Activated B cell treated with CpG ODN at 0.5 μM for 24 hours (primary cell): ENCODE measurements at regions not wholly inside any gene's neighbourhood (a gene's known extent, or its start where the extent isn't known, plus 50 kb on each side); places are given as distances from the start of the nearest gene placed in this dataset.

Experiments
- ATAC-seq: fragments of 200-7000 bp; cut with Tn5 transposase; one replicate; pipeline ENCODE4 v1.10.0; 2021; ENCODE audit warnings: low read depth, mild to moderate bottlenecking, moderate library complexity
- CTCF ChIA-PET: fragments of 350-600 bp; sonication (Branson Sonifier 250); formaldehyde crosslinking; loops from one replicate; lab custom pipeline; 2021; ENCODE audit warnings: antibody characterized with exemption; lab: Charles Lee
- POLR2A ChIA-PET: fragments of 350-600 bp; sonication (Branson Sonifier 250); formaldehyde crosslinking; loops from one replicate; lab custom pipeline; 2021; ENCODE audit warnings: antibody characterized with exemption; lab: Charles Lee
- DNase-seq: peaks from one replicate; pipeline ENCODE4 v3.0.0; 2022
- H3K27ac Mint-ChIP-seq: one replicate; pipeline ENCODE4 v1.8.0; 2020; ENCODE audit warnings: mixed read lengths
- H3K27me3 Mint-ChIP-seq: one replicate; pipeline ENCODE4 v1.8.0; 2021; ENCODE audit warnings: mixed read lengths
- H3K36me3 Mint-ChIP-seq: one replicate; pipeline ENCODE4 v1.8.0; 2021; ENCODE audit warnings: low read depth, mixed read lengths
- H3K4me1 Mint-ChIP-seq: one replicate; pipeline ENCODE4 v1.8.0; 2021; ENCODE audit warnings: mixed read lengths
- H3K4me3 Mint-ChIP-seq: one replicate; pipeline ENCODE4 v1.8.0; 2020; ENCODE audit warnings: mild to moderate bottlenecking, mixed read lengths
- H3K9me3 Mint-ChIP-seq: one replicate; pipeline ENCODE4 v1.8.0; 2020; ENCODE audit warnings: mixed read lengths
- CTCF ChIP-seq: fragments of 200-600 bp; IDR thresholded peaks from one replicate; pipeline ENCODE4 v1.8.0; 2022; ENCODE audit warnings: antibody characterized with exemption, mild to moderate bottlenecking
- intact Hi-C: fragments of 100-400 bp; cut with micrococcal nuclease; formaldehyde crosslinking; loops from one replicate; pipeline ENCODE4 v1.15.1; 2024

DNA sequence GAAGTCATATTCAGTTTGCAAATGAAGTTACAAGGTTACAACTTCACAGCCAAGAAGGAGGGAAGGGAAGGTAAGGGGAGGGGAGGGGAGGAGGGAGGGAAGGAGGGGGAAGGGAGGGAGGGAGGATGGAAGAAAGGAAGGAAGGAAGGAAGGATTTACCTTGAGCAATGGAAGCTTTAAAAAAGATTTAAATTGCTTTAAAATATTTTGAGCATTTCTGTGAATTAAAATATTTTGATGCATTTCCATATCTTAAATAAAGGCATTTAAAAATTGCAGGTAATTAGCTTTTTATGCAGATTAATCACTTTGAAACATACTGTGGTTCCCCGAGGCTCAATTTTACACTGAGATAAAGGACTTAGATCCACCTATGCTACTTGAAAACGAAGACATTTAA is 618.0 kb downstream of the TFAP2A start:
- H3K27me3 Mint-ChIP-seq = no peaks in the 10 kb centered on the region
- H3K27ac Mint-ChIP-seq = no peak overlapping the region
- intact Hi-C loops = no loop called here
- peaks cover 7% of the 10 kb centered on the region for H3K9me3 Mint-ChIP-seq
- no peaks in the 10 kb centered on the region for H3K36me3 Mint-ChIP-seq
- H3K4me3 Mint-ChIP-seq = no peak overlapping the region
- TF ChIP-seq CTCF = no peak
- POLR2A ChIA-PET = no interaction called here
- H3K4me1 Mint-ChIP-seq = no peaks in the 10 kb centered on the region
- ATAC-seq (no peak), DNase-seq (no peak)
- CTCF ChIA-PET = no interaction called here

DNA sequence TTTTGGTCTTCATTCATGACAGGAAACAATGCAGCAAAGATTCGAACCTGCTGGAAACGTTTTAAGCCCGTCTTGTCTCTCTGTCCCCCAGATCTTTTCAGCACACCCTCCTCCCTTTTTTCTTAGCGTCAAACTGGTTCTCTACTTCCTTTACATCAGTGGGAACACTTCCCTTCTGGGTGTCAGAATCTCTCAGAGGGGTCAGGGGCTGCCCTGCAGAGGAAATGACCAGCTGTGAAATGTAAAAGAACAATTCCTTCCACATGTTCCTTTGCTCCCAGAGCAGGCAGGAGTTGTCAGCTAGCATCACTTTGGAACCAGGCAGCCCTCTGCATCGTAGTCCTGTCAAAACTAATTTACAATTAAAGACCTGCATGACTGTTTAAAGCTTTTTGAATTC is 619.0 kb downstream of the TFAP2A start:
- DNase-seq (no peak), ATAC-seq (no peak)
- ChIA-PET CTCF (no interaction called here), POLR2A (no interaction called here)
- H3K27ac Mint-ChIP-seq = no peak overlapping the region
- H3K9me3 Mint-ChIP-seq = peaks cover 7% of the 10 kb centered on the region
- TF ChIP-seq CTCF = no peak
- intact Hi-C loops = no loop called here
- no peaks in the 10 kb centered on the region for H3K4me1 Mint-ChIP-seq
- H3K4me3 Mint-ChIP-seq = no peak overlapping the region
- no peaks in the 10 kb centered on the region for H3K27me3 Mint-ChIP-seq
- H3K36me3 Mint-ChIP-seq = no peaks in the 10 kb centered on the region

DNA sequence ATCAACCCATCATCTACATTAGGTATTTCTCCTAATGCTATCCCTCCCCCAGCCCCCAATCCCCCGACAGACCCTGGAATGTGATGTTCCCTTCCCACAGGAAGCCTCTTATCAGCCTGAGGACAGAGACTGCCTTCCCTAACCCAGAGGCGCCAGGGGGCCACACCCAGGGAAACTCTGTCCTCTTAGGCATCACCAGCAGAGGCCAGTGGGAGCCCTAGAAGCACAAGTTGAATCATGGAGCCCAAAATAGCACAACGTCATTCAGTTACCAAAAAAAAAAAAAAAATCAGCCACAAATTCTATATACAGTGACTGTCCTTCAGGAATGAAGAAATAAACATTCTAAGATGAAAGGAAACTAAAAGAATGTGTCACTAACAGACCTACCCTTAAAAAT is 625.7 kb downstream of the TFAP2A start:
- Mint-ChIP-seq H3K9me3 (no peaks in the 10 kb centered on the region), H3K4me3 (no peak overlapping the region), H3K36me3 (no peaks in the 10 kb centered on the region), H3K4me1 (no peaks in the 10 kb centered on the region), H3K27me3 (no peaks in the 10 kb centered on the region), H3K27ac (no peak overlapping the region)
- ATAC-seq (no peak), DNase-seq (no peak)
- ChIA-PET POLR2A (no interaction called here), CTCF (no interaction called here)
- TF ChIP-seq CTCF = no peak
- intact Hi-C loops = no loop called here

DNA sequence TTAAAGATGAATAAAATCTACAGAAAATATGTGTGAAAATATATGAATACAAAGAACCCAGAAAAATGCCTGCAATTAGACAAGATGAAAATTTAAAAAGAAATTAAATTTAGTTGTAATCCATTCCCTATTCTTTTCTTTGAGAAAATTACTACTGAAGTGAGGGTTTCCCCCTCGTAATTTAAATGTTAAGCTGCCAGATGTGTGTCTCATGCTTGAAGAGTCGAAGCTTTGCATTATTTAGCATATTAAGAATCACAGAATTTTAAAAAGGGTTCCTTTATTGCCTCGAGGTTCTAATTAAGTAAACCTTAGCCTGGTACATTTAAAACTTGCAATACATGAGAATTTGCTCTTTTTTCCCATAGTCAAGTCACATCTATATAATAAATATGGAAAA is 630.1 kb downstream of the TFAP2A start:
- peaks cover 3% of the 10 kb centered on the region for H3K9me3 Mint-ChIP-seq
- no peak for TF ChIP-seq CTCF
- no peaks in the 10 kb centered on the region for H3K36me3 Mint-ChIP-seq
- H3K4me1 Mint-ChIP-seq = no peaks in the 10 kb centered on the region
- H3K27me3 Mint-ChIP-seq = no peaks in the 10 kb centered on the region
- H3K4me3 Mint-ChIP-seq = no peak overlapping the region
- ChIA-PET POLR2A (no interaction called here), CTCF (no interaction called here)
- H3K27ac Mint-ChIP-seq = no peak overlapping the region
- intact Hi-C loops = no loop called here
- DNase-seq (no peak), ATAC-seq (no peak)

DNA sequence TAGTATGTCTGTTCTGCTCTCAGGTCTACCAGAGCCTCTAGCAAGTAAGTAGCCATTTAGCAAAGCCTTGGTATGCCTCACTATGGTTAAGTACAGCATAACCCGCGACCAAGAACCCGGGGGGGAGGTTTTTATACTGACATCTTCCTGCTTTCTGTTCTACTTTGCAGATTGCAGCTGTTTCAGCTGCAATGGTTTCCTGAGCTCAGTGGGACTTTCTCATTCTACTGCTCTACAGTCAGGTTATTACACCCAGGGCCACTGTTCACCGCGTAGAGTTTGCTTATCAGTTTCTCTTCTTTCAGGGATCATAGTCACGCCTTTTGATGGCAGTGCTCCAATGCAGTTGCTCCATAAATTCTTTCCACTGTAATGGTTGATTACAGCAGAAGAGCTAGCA is 631.3 kb downstream of the TFAP2A start:
- intact Hi-C loops = no loop called here
- no peak overlapping the region for H3K27ac Mint-ChIP-seq
- H3K36me3 Mint-ChIP-seq = no peaks in the 10 kb centered on the region
- no peak for TF ChIP-seq CTCF
- H3K4me3 Mint-ChIP-seq = no peak overlapping the region
- H3K4me1 Mint-ChIP-seq = no peaks in the 10 kb centered on the region
- ATAC-seq = no peak
- POLR2A ChIA-PET = no interaction called here
- H3K9me3 Mint-ChIP-seq = peaks cover 3% of the 10 kb centered on the region
- no peaks in the 10 kb centered on the region for H3K27me3 Mint-ChIP-seq
- CTCF ChIA-PET = no interaction called here
- DNase-seq = no peak
